ENCODE measurements at regions not wholly inside any gene's neighbourhood (a gene's known extent, or its start where the extent isn't known, plus 50 kb on each side); places are given as distances from the start of the nearest gene placed in this dataset.

GRCh38 chr2:224137208-224137607 is 98.1 kb upstream of the SERPINE2 start:
- H3F3A ChIP-seq (ENCODE audit: insufficient read depth, low read length, poor library complexity, severe bottlenecking), result no peaks in the 10 kb centered on the region
- no peaks in the 10 kb centered on the region for H3K36me3 ChIP-seq (ENCODE audit: insufficient read depth, low read length)
- no peak for TF ChIP-seq MXI1 (conservative IDR thresholded peaks at IDR 0.05; ENCODE audit: poor library complexity, severe bottlenecking)
- no peak overlapping the region for H2AFZ ChIP-seq (ENCODE audit: low read depth, low read length)
- no peaks in the 10 kb centered on the region for H3K9me2 ChIP-seq (ENCODE audit: insufficient read depth, low read length)
- no peak overlapping the region for H3K9ac ChIP-seq (ENCODE audit: low read length)
- H3K4me2 ChIP-seq (ENCODE audit: low read length), result no peak overlapping the region
- no peak overlapping the region for H3K4me3 ChIP-seq (ENCODE audit: low read length)
- H4K20me1 ChIP-seq (ENCODE audit: insufficient read depth), result no peaks in the 10 kb centered on the region
- H3K9me3 ChIP-seq (ENCODE audit: low read length), result no peaks in the 10 kb centered on the region
- no peak overlapping the region for H3K27ac ChIP-seq (ENCODE audit: low read length)
- no peaks in the 10 kb centered on the region for H3K79me2 ChIP-seq (replicated peaks; ENCODE audit: insufficient read depth, low read length)
- no peaks in the 10 kb centered on the region for H3K27me3 ChIP-seq (ENCODE audit: insufficient read depth, low read depth, low read length)

GRCh38 chr2:224136396-224136795 is 97.3 kb upstream of the SERPINE2 start:
- Histone ChIP-seq H2AFZ (ENCODE audit: low read depth, low read length) (no peak overlapping the region), H3K9me2 (ENCODE audit: insufficient read depth, low read length) (no peaks in the 10 kb centered on the region), H3K9ac (ENCODE audit: low read length) (no peak overlapping the region), H3K9me3 (ENCODE audit: low read length) (no peaks in the 10 kb centered on the region), H3K27ac (ENCODE audit: low read length) (no peak overlapping the region), H3K4me2 (ENCODE audit: low read length) (no peak overlapping the region), H3K36me3 (ENCODE audit: insufficient read depth, low read length) (no peaks in the 10 kb centered on the region), H3K4me3 (ENCODE audit: low read length) (no peak overlapping the region), H3F3A (ENCODE audit: insufficient read depth, low read length, poor library complexity, severe bottlenecking) (no peaks in the 10 kb centered on the region), H3K79me2 (replicated peaks; ENCODE audit: insufficient read depth, low read length) (no peaks in the 10 kb centered on the region), H3K27me3 (ENCODE audit: insufficient read depth, low read depth, low read length) (no peaks in the 10 kb centered on the region), H4K20me1 (ENCODE audit: insufficient read depth) (no peaks in the 10 kb centered on the region)
- no peak for TF ChIP-seq RAD21 (conservative IDR thresholded peaks at IDR 0.05)
- TF ChIP-seq POLR2AphosphoS5 (IDR thresholded peaks at IDR 0.05), result no peak
- no peak for TF ChIP-seq TAF1 (IDR thresholded peaks at IDR 0.05; ENCODE audit: low read depth)
- TF ChIP-seq MXI1 (conservative IDR thresholded peaks at IDR 0.05; ENCODE audit: poor library complexity, severe bottlenecking), result no peak
- TF ChIP-seq REST (IDR thresholded peaks at IDR 0.05; ENCODE audit: borderline replicate concordance), result no peak
- no peak for TF ChIP-seq EZH2 (IDR thresholded peaks at IDR 0.05; ENCODE audit: borderline replicate concordance, insufficient read depth, low read length, poor library complexity, severe bottlenecking)
- no peak for TF ChIP-seq SMC3 (conservative IDR thresholded peaks at IDR 0.05; ENCODE audit: poor library complexity)
- TF ChIP-seq CTCF (IDR thresholded peaks at IDR 0.05; ENCODE audit: poor library complexity, severe bottlenecking), result no peak
- TF ChIP-seq EP300 (conservative IDR thresholded peaks at IDR 0.05; ENCODE audit: poor library complexity, severe bottlenecking), result no peak

GRCh38 chr2:224135881-224136280 is 96.8 kb upstream of the SERPINE2 start:
- Histone ChIP-seq H3K4me2 (ENCODE audit: low read length) (no peak overlapping the region), H3K4me3 (ENCODE audit: low read length) (no peak overlapping the region), H3K9me3 (ENCODE audit: low read length) (no peaks in the 10 kb centered on the region), H3K79me2 (replicated peaks; ENCODE audit: insufficient read depth, low read length) (no peaks in the 10 kb centered on the region), H2AFZ (ENCODE audit: low read depth, low read length) (no peak overlapping the region), H3K27me3 (ENCODE audit: insufficient read depth, low read depth, low read length) (no peaks in the 10 kb centered on the region), H3K9ac (ENCODE audit: low read length) (no peak overlapping the region), H3K36me3 (ENCODE audit: insufficient read depth, low read length) (no peaks in the 10 kb centered on the region), H3K27ac (ENCODE audit: low read length) (no peak overlapping the region), H3F3A (ENCODE audit: insufficient read depth, low read length, poor library complexity, severe bottlenecking) (no peaks in the 10 kb centered on the region), H3K9me2 (ENCODE audit: insufficient read depth, low read length) (no peaks in the 10 kb centered on the region), H4K20me1 (ENCODE audit: insufficient read depth) (no peaks in the 10 kb centered on the region)
- TF ChIP-seq MXI1 (conservative IDR thresholded peaks at IDR 0.05; ENCODE audit: poor library complexity, severe bottlenecking) (no peak), REST (IDR thresholded peaks at IDR 0.05; ENCODE audit: borderline replicate concordance) (no peak), EZH2 (IDR thresholded peaks at IDR 0.05; ENCODE audit: borderline replicate concordance, insufficient read depth, low read length, poor library complexity, severe bottlenecking) (no peak), EP300 (conservative IDR thresholded peaks at IDR 0.05; ENCODE audit: poor library complexity, severe bottlenecking) (no peak), RAD21 (conservative IDR thresholded peaks at IDR 0.05) (no peak)

Data from neural cell (in vitro differentiated cells).